ENCODE measurements at regions not wholly inside any gene's neighbourhood (a gene's known extent, or its start where the extent isn't known, plus 50 kb on each side); places are given as distances from the start of the nearest gene placed in this dataset.

GRCh38 chrX:51395810-51396728 is 63.4 kb downstream of the NUDT10 start:
- TF ChIP-seq ZBTB33 (IDR thresholded peaks at IDR 0.05; ENCODE audit: borderline replicate concordance, low read depth) (no peak), RAD21 (IDR thresholded peaks at IDR 0.05; ENCODE audit: low read length) (no peak), EP300 (IDR thresholded peaks at IDR 0.05; ENCODE audit: borderline replicate concordance in 1 of 2, low read depth in 1 of 2, low read length in 1 of 2) (no peak), POLR2AphosphoS5 (IDR thresholded peaks at IDR 0.05; ENCODE audit: low read depth, low read length) (no peak), RXRA (IDR thresholded peaks at IDR 0.05; ENCODE audit: borderline replicate concordance, low read depth) (no peak), TCF12 (IDR thresholded peaks at IDR 0.05) (no peak), YY1 (IDR thresholded peaks at IDR 0.05; ENCODE audit: low read depth) (no peak), CTCF (IDR thresholded peaks at IDR 0.05) (peak; percentile 25; the same call in 1 of the 2 replicates), FOXM1 (IDR thresholded peaks at IDR 0.05; ENCODE audit: low read depth) (no peak)
- TF ChIP-seq, protein P1, sequence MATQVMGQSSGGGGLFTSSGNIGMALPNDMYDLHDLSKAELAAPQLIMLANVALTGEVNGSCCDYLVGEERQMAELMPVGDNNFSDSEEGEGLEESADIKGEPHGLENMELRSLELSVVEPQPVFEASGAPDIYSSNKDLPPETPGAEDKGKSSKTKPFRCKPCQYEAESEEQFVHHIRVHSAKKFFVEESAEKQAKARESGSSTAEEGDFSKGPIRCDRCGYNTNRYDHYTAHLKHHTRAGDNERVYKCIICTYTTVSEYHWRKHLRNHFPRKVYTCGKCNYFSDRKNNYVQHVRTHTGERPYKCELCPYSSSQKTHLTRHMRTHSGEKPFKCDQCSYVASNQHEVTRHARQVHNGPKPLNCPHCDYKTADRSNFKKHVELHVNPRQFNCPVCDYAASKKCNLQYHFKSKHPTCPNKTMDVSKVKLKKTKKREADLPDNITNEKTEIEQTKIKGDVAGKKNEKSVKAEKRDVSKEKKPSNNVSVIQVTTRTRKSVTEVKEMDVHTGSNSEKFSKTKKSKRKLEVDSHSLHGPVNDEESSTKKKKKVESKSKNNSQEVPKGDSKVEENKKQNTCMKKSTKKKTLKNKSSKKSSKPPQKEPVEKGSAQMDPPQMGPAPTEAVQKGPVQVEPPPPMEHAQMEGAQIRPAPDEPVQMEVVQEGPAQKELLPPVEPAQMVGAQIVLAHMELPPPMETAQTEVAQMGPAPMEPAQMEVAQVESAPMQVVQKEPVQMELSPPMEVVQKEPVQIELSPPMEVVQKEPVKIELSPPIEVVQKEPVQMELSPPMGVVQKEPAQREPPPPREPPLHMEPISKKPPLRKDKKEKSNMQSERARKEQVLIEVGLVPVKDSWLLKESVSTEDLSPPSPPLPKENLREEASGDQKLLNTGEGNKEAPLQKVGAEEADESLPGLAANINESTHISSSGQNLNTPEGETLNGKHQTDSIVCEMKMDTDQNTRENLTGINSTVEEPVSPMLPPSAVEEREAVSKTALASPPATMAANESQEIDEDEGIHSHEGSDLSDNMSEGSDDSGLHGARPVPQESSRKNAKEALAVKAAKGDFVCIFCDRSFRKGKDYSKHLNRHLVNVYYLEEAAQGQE (IDR thresholded peaks at IDR 0.05; ENCODE audit: low read depth, low read length) = no peak

All from SK-N-SH (cell line).